H1 (cell line): ENCODE measurements at regions not wholly inside any gene's neighbourhood (a gene's known extent, or its start where the extent isn't known, plus 50 kb on each side); places are given as distances from the start of the nearest gene placed in this dataset.
"Not testable (repeated sequence)": the region's sequence is repeated elsewhere in the genome, so short reads cannot be mapped to it uniquely, and the experiment has no call there.

ENCODE experiments used
- CTCF ChIA-PET: fragments of 300-600 bp; sonication (Branson Sonifier 250); formaldehyde crosslinking; loops from one replicate; lab custom pipeline; 2021; ENCODE audit not compliant: partially characterized antibody; lab: Charles Lee
- POLR2A ChIA-PET: fragments of 300-600 bp; sonication (Branson Sonifier 250); formaldehyde crosslinking; loops from one replicate; lab custom pipeline; 2021; ENCODE audit warnings: inconsistent platforms; ENCODE audit not compliant: partially characterized antibody; lab: Charles Lee
- DNase-seq, 2 experiments: peaks; one replicate each; pipeline versions ENCODE4 v3.0.0 to v3.0.0-alpha.2; 2010 to 2022; ENCODE audit warnings: low spot score in 2 of 2, low read depth in 1 of 2, mixed read lengths in 1 of 2
- FAIRE-seq: peaks from 2 replicates; lab custom pipeline; 2011; peaks lifted over from hg19 to GRCh38; lab: Jason Lieb, UNC
- H2AFZ ChIP-seq: 2 replicates; pipeline ENCODE4 v1.8.1; 2012; ENCODE audit warnings: low read length, inconsistent platforms
- H2AK5ac ChIP-seq: 2 replicates; pipeline ENCODE4 v1.6.1; 2013; ENCODE audit warnings: low read depth, low read length
- H2BK120ac ChIP-seq: replicated peaks from 2 replicates; pipeline ENCODE3; 2013; ENCODE audit warnings: low read depth, low read length, inconsistent platforms
- H2BK12ac ChIP-seq: 2 replicates; pipeline ENCODE4 v1.6.1; 2013; ENCODE audit warnings: low read depth, low read length
- H2BK15ac ChIP-seq: 2 replicates; pipeline ENCODE4 v1.6.1; 2013; ENCODE audit warnings: low read length
- H2BK20ac ChIP-seq: 2 replicates; pipeline ENCODE4 v1.6.1; 2013; ENCODE audit warnings: low read length
- H2BK5ac ChIP-seq: 2 replicates; pipeline ENCODE4 v1.6.1; 2013; ENCODE audit warnings: low read depth, low read length
- H3K14ac ChIP-seq: 2 replicates; pipeline ENCODE4 v1.6.1; 2013; ENCODE audit warnings: inconsistent platforms; ENCODE audit not compliant: insufficient read length
- H3K18ac ChIP-seq: 2 replicates; pipeline ENCODE4 v1.6.1; 2013; ENCODE audit warnings: low read length; ENCODE audit errors: extremely low read depth
- H3K23ac ChIP-seq: 2 replicates; pipeline ENCODE4 v1.6.1; 2013; ENCODE audit warnings: inconsistent platforms; ENCODE audit not compliant: insufficient read length
- H3K23me2 ChIP-seq: 2 replicates; pipeline ENCODE4 v1.6.1; 2013; ENCODE audit warnings: low read depth, low read length
- H3K27ac ChIP-seq: 2 replicates; pipeline ENCODE4 v1.6.1; 2011; ENCODE audit warnings: low read depth, low read length, inconsistent platforms
- H3K27me3 ChIP-seq, 4 experiments: replicated peaks in 1 of 4; 1 replicate in 1 of 4; 2 replicates in 3 of 4; pipeline versions ENCODE4 v1.6.1 to v1.8.1; 2011 to 2013; ENCODE audit warnings: low read length in 3 of 4, mild to moderate bottlenecking in 3 of 4, inconsistent platforms in 2 of 4, mixed read lengths in 2 of 4, moderate library complexity in 1 of 4; ENCODE audit not compliant: control insufficient read depth in 3 of 4, insufficient read depth in 3 of 4; ENCODE audit errors: extremely low read depth in 1 of 4
- H3K36me3 ChIP-seq, 4 experiments: 2 replicates each; pipeline versions ENCODE4 v1.6.1 to v1.8.1; 2011 to 2013; ENCODE audit warnings: mild to moderate bottlenecking in 4 of 4, low read length in 3 of 4, moderate library complexity in 2 of 4, control low read depth in 1 of 4, inconsistent platforms in 1 of 4; ENCODE audit not compliant: insufficient read depth in 4 of 4, control insufficient read depth in 2 of 4
- H3K4ac ChIP-seq: replicated peaks from 2 replicates; pipeline ENCODE3; 2013; ENCODE audit warnings: low read length, low read depth, mixed read lengths, inconsistent platforms; ENCODE audit not compliant: insufficient read length
- H3K4me1 ChIP-seq, 4 experiments: replicated peaks in 1 of 4; 1 replicate in 1 of 4; 2 replicates in 3 of 4; pipeline versions ENCODE4 v1.6.1 to v1.8.1; 2011 to 2013; ENCODE audit warnings: low read length in 3 of 4, inconsistent platforms in 2 of 4, mixed read lengths in 1 of 4; ENCODE audit not compliant: insufficient read depth in 4 of 4, control insufficient read depth in 3 of 4
- H3K4me2 ChIP-seq, 2 experiments: 2 replicates each; pipeline versions ENCODE4 v1.6.1 to v1.8.1; 2011 to 2013; ENCODE audit warnings: low read depth in 2 of 2, low read length in 2 of 2, control low read depth in 1 of 2, inconsistent platforms in 1 of 2, mild to moderate bottlenecking in 1 of 2; ENCODE audit not compliant: insufficient read depth in 1 of 2
- H3K4me3 ChIP-seq, 4 experiments: fragments of 200-600, 300-600 bp in 1 of 4; sonication (generic), shearing (Covaris generic), sonication (Bioruptor Twin) in 1 of 4; 2 replicates each; pipeline versions ENCODE4 v1.5.1 to v1.8.1; 2011 to 2016; ENCODE audit warnings: low read length in 4 of 4, low read depth in 3 of 4, control low read depth in 2 of 4, inconsistent platforms in 2 of 4, mild to moderate bottlenecking in 2 of 4, mixed read lengths in 1 of 4, moderate library complexity in 1 of 4; ENCODE audit not compliant: insufficient read depth in 2 of 4; ENCODE audit errors: extremely low read depth in 1 of 4
- H3K56ac ChIP-seq: replicated peaks from 2 replicates; pipeline ENCODE3; 2013; ENCODE audit warnings: low read depth, mild to moderate bottlenecking, mixed read lengths, low read length, inconsistent platforms; ENCODE audit not compliant: insufficient read length
- H3K79me1 ChIP-seq: 2 replicates; pipeline ENCODE4 v1.6.1; 2013; ENCODE audit warnings: low read depth, low read length, control low read depth
- H3K79me2 ChIP-seq, 2 experiments: 2 replicates each; pipeline versions ENCODE4 v1.6.1 to v1.8.1; 2012 to 2013; ENCODE audit warnings: low read length in 2 of 2, mild to moderate bottlenecking in 2 of 2, inconsistent platforms in 1 of 2; ENCODE audit not compliant: insufficient read depth in 2 of 2, control insufficient read depth in 1 of 2
- H3K9ac ChIP-seq, 4 experiments: replicated peaks in 1 of 4; 1 replicate in 1 of 4; 2 replicates in 3 of 4; pipeline versions ENCODE4 v1.6.1 to v1.8.1; 2011 to 2013; ENCODE audit warnings: low read depth in 3 of 4, low read length in 3 of 4, control low read depth in 2 of 4, mild to moderate bottlenecking in 2 of 4, moderate library complexity in 2 of 4, inconsistent platforms in 1 of 4; ENCODE audit errors: extremely low read depth in 1 of 4
- H3K9me3 ChIP-seq, 2 experiments: 2 replicates each; pipeline versions ENCODE4 v1.6.1 to v1.8.1; 2012 to 2013; ENCODE audit warnings: mild to moderate bottlenecking in 2 of 2, moderate library complexity in 2 of 2, control low read depth in 1 of 2, inconsistent platforms in 1 of 2, low read depth in 1 of 2, low read length in 1 of 2, mixed read lengths in 1 of 2; ENCODE audit not compliant: insufficient read depth in 2 of 2
- H4K20me1 ChIP-seq, 2 experiments: replicated peaks in 1 of 2; 2 replicates each; pipeline versions ENCODE3 to v1.8.1; 2011 to 2013; ENCODE audit warnings: inconsistent platforms in 2 of 2, low read length in 2 of 2, mild to moderate bottlenecking in 1 of 2; ENCODE audit not compliant: insufficient read depth in 2 of 2, control insufficient read depth in 1 of 2
- H4K5ac ChIP-seq: 2 replicates; pipeline ENCODE4 v1.6.1; 2013; ENCODE audit warnings: low read length, low read depth, mixed read lengths, inconsistent platforms; ENCODE audit not compliant: insufficient read length
- H4K8ac ChIP-seq: 2 replicates; pipeline ENCODE4 v1.8.0; 2013; ENCODE audit warnings: mild to moderate bottlenecking, moderate library complexity, low read length, inconsistent platforms; ENCODE audit not compliant: insufficient read depth; ENCODE audit errors: extremely low read depth
- H4K91ac ChIP-seq: replicated peaks from 2 replicates; pipeline ENCODE3; 2013; ENCODE audit warnings: low read length, mixed read lengths, inconsistent platforms; ENCODE audit not compliant: insufficient read length
- CTCF ChIP-seq, 3 experiments: IDR thresholded peaks; 1 replicate in 2 of 3; 2 replicates in 1 of 3; pipeline versions ENCODE4 v1.5.1 to v1.6.1; 2011; ENCODE audit warnings: low read length in 3 of 3, mild to moderate bottlenecking in 3 of 3, inconsistent platforms in 2 of 3, low read depth in 1 of 3, moderate library complexity in 1 of 3; ENCODE audit not compliant: insufficient read depth in 1 of 3; ENCODE audit errors: control extremely low read depth in 1 of 3
- RAD21 ChIP-seq, 2 experiments: IDR thresholded peaks in 1 of 2; conservative IDR thresholded peaks in 1 of 2; 2 replicates each; pipeline ENCODE4 v1.6.1; 2011; ENCODE audit warnings: low read depth in 2 of 2, low read length in 2 of 2, improper control_type of control experiment in 1 of 2, inconsistent platforms in 1 of 2, mild to moderate bottlenecking in 1 of 2, moderate library complexity in 1 of 2
- WGBS, 2 experiments: shearing (Covaris generic) in 1 of 2; methylation state at CpG; one replicate each; pipeline versions ENCODE4 v1.1.6 to v1.1.7; 2013 to 2015; ENCODE audit warnings: low lambda C conversion rate in 2 of 2, mixed read lengths in 2 of 2, inconsistent platforms in 1 of 2, low coverage in 1 of 2, missing lambda C conversion rate in 1 of 2; ENCODE audit not compliant: insufficient replicate concordance in 2 of 2, insufficient coverage in 1 of 2, insufficient read length in 1 of 2; ENCODE audit errors: extremely low coverage in 1 of 2, missing lambda C conversion rate in 1 of 2; 5-methylcytosine and 5-hydroxymethylcytosine counted together

GRCh38 chr2:132349092-132349687, 67.4 kb upstream of the GPR39 start:
- CTCF ChIA-PET: interaction anchor here (0.7 to 2.0 kb wide), 17 partner anchors 18 to 303 kb away, joined by 3 to 13 read pairs (median 4); partner anchors contain the start of gene GPR39
- H3K4ac ChIP-seq, H4K5ac ChIP-seq, H2AK5ac ChIP-seq, H2BK15ac ChIP-seq, DNase-seq, H2BK120ac ChIP-seq, H3K18ac ChIP-seq, H3K23me2 ChIP-seq, H3K27me3 ChIP-seq, H3K4me2 ChIP-seq, H3K4me3 ChIP-seq, POLR2A ChIA-PET, H3K9me3 ChIP-seq, H2AFZ ChIP-seq, H3K36me3 ChIP-seq, H2BK5ac ChIP-seq, H4K20me1 ChIP-seq, H3K23ac ChIP-seq, H3K14ac ChIP-seq, H4K8ac ChIP-seq, H2BK12ac ChIP-seq, H3K79me1 ChIP-seq, H2BK20ac ChIP-seq, H4K91ac ChIP-seq, H3K4me1 ChIP-seq, H3K56ac ChIP-seq, H3K9ac ChIP-seq, H3K27ac ChIP-seq, FAIRE-seq, H3K79me2 ChIP-seq: not testable (repeated sequence)
- 29% methylated on average over 7 of the region's 8 CpGs; no CpG with 5 or more reads in 1 of the 2 experiments for WGBS, 2 experiments
- TF ChIP-seq CTCF (IDR thresholded peaks at IDR 0.05; ENCODE audit: control extremely low read depth in 1 of 3, insufficient read depth in 1 of 3, low read depth in 1 of 3, low read length in 3 of 3) (peak in 2 of 3 experiments; percentile 37 to 50; a peak in 2 of 4 replicates), RAD21 (IDR thresholded peaks at IDR 0.05 in 1 of 2, conservative IDR thresholded peaks at IDR 0.05 in 1 of 2; ENCODE audit: low read depth in 2 of 2, low read length in 2 of 2) (peak; percentile 64 to 68)
